Hepatocyte (in vitro differentiated cells): ENCODE measurements at regions not wholly inside any gene's neighbourhood (a gene's known extent, or its start where the extent isn't known, plus 50 kb on each side); places are given as distances from the start of the nearest gene placed in this dataset.

Experiments used
- DNase-seq: peaks from one replicate; pipeline ENCODE4 v3.0.0-alpha.2; 2016; ENCODE audit warnings: low spot score
- H2AFZ ChIP-seq: fragments of 200-600 bp; sonication (generic); 2 replicates; pipeline ENCODE4 v1.6.0; 2016; ENCODE audit warnings: antibody characterized with exemption, mild to moderate bottlenecking
- H3K27ac ChIP-seq: fragments of 200-600 bp; sonication (generic); 2 replicates; pipeline ENCODE4 v1.5.1; 2016; ENCODE audit warnings: mild to moderate bottlenecking
- H3K27me3 ChIP-seq: fragments of 200-600 bp; sonication (generic); 2 replicates; pipeline ENCODE4 v1.6.1; 2016
- H3K36me3 ChIP-seq: fragments of 200-600 bp; sonication (generic); replicated peaks from 2 replicates; pipeline ENCODE4 v1.5.1; 2016; ENCODE audit warnings: low read depth; ENCODE audit not compliant: insufficient read depth
- H3K4me1 ChIP-seq: fragments of 200-600 bp; sonication (generic); 2 replicates; pipeline ENCODE4 v1.5.1; 2016; ENCODE audit warnings: mild to moderate bottlenecking, moderate library complexity; ENCODE audit not compliant: insufficient read depth
- H3K4me2 ChIP-seq: fragments of 200-600 bp; sonication (generic); 2 replicates; pipeline ENCODE4 v1.6.0; 2016
- H3K4me3 ChIP-seq: fragments of 200-600 bp; sonication (generic); 2 replicates; pipeline ENCODE4 v1.5.1; 2016; ENCODE audit warnings: mild to moderate bottlenecking
- H3K79me2 ChIP-seq: fragments of 200-600 bp; sonication (generic); 2 replicates; pipeline ENCODE4 v1.6.0; 2017; ENCODE audit warnings: mild to moderate bottlenecking
- H3K9me2 ChIP-seq: fragments of 200-600 bp; sonication (generic); replicated peaks from 2 replicates; pipeline ENCODE4 v1.6.0; 2017; ENCODE audit warnings: mild to moderate bottlenecking; ENCODE audit not compliant: insufficient read depth
- H3K9me3 ChIP-seq: fragments of 200-600 bp; sonication (generic); 2 replicates; pipeline ENCODE4 v1.5.1; 2016; ENCODE audit warnings: low read depth, mild to moderate bottlenecking
- H4K20me1 ChIP-seq: fragments of 200-600 bp; sonication (generic); 2 replicates; pipeline ENCODE4 v1.6.0; 2016; ENCODE audit warnings: mild to moderate bottlenecking; ENCODE audit not compliant: insufficient read depth, poor library complexity, severe bottlenecking
- CTCF ChIP-seq: fragments of 200-600 bp; sonication (generic); IDR thresholded peaks from 2 replicates; pipeline ENCODE4 v1.5.1; 2016; ENCODE audit warnings: antibody characterized with exemption, mild to moderate bottlenecking; ENCODE audit not compliant: poor library complexity
- EZH2 ChIP-seq: fragments of 200-600 bp; sonication (generic); IDR thresholded peaks from 2 replicates; pipeline ENCODE4 v1.6.1; 2016; ENCODE audit warnings: antibody characterized with exemption, mild to moderate bottlenecking, borderline replicate concordance
- EZH2phosphoT487 ChIP-seq: fragments of 200-600 bp; sonication (generic); IDR thresholded peaks from one replicate; pipeline ENCODE4 v1.6.1; 2018; ENCODE audit warnings: antibody characterized with exemption, mild to moderate bottlenecking, low read depth, moderate library complexity; ENCODE audit not compliant: unreplicated experiment, severe bottlenecking
- WGBS: methylation state at CpG from one replicate; pipeline ENCODE4 v1.1.6; 2016; ENCODE audit warnings: low lambda C conversion rate; ENCODE audit errors: missing lambda C conversion rate; 5-methylcytosine and 5-hydroxymethylcytosine counted together

GRCh38 chr3:88985491-88985890 is 121.9 kb upstream of the EPHA3 start:
- no peak for DNase-seq
- Histone ChIP-seq H3K9me3 (no peaks in the 10 kb centered on the region), H3K79me2 (no peaks in the 10 kb centered on the region), H3K4me3 (no peak overlapping the region), H3K27ac (no peak overlapping the region), H3K27me3 (no peaks in the 10 kb centered on the region), H3K4me1 (no peaks in the 10 kb centered on the region), H3K36me3 (no peaks in the 10 kb centered on the region), H3K4me2 (no peak overlapping the region), H2AFZ (no peak overlapping the region), H3K9me2 (no peaks in the 10 kb centered on the region), H4K20me1 (no peaks in the 10 kb centered on the region)
- TF ChIP-seq CTCF, result no peak
- TF ChIP-seq EZH2, result no peak
- no peak for TF ChIP-seq EZH2phosphoT487
- 74% methylated on average over 1 of the region's 1 CpG for WGBS

- no peaks in the 10 kb centered on the region for H4K20me1 ChIP-seq
- no peak overlapping the region for H3K4me3 ChIP-seq
- DNase-seq, result no peak
- H2AFZ ChIP-seq, result no peak overlapping the region
- H3K36me3 ChIP-seq, result no peaks in the 10 kb centered on the region
- WGBS, result 62% methylated on average over 2 of the region's 2 CpGs
- H3K79me2 ChIP-seq, result no peaks in the 10 kb centered on the region
- no peaks in the 10 kb centered on the region for H3K9me3 ChIP-seq
- H3K27me3 ChIP-seq, result no peaks in the 10 kb centered on the region
- H3K9me2 ChIP-seq, result no peaks in the 10 kb centered on the region
- TF ChIP-seq EZH2phosphoT487, result no peak
- TF ChIP-seq EZH2, result no peak
- no peak for TF ChIP-seq CTCF
- H3K4me2 ChIP-seq, result no peak overlapping the region
- no peaks in the 10 kb centered on the region for H3K4me1 ChIP-seq
- H3K27ac ChIP-seq, result no peak overlapping the region
Observed at GRCh38 chr3:88986834-88987233, 120.6 kb upstream of the EPHA3 start.

- H3K79me2 ChIP-seq, result no peaks in the 10 kb centered on the region
- no peak overlapping the region for H3K4me3 ChIP-seq
- no peaks in the 10 kb centered on the region for H4K20me1 ChIP-seq
- no peaks in the 10 kb centered on the region for H3K27me3 ChIP-seq
- TF ChIP-seq EZH2, result no peak
- no peak for TF ChIP-seq EZH2phosphoT487
- TF ChIP-seq CTCF, result no peak
- no peaks in the 10 kb centered on the region for H3K4me1 ChIP-seq
- H3K36me3 ChIP-seq, result no peaks in the 10 kb centered on the region
- no peak for DNase-seq
- H3K9me3 ChIP-seq, result no peaks in the 10 kb centered on the region
- H3K9me2 ChIP-seq, result no peaks in the 10 kb centered on the region
- H2AFZ ChIP-seq, result no peak overlapping the region
- H3K4me2 ChIP-seq, result no peak overlapping the region
- H3K27ac ChIP-seq, result no peak overlapping the region
Observed at GRCh38 chr3:88987776-88988175, 119.6 kb upstream of the EPHA3 start.

- Histone ChIP-seq H3K36me3 (no peaks in the 10 kb centered on the region), H3K79me2 (no peaks in the 10 kb centered on the region), H4K20me1 (no peaks in the 10 kb centered on the region), H3K9me2 (no peaks in the 10 kb centered on the region), H3K27ac (no peak overlapping the region), H3K4me3 (no peak overlapping the region), H3K4me2 (no peak overlapping the region), H2AFZ (no peak overlapping the region), H3K9me3 (no peaks in the 10 kb centered on the region), H3K27me3 (no peaks in the 10 kb centered on the region), H3K4me1 (no peaks in the 10 kb centered on the region)
- 61% methylated on average over 3 of the region's 3 CpGs for WGBS
- TF ChIP-seq EZH2phosphoT487 (no peak), CTCF (no peak), EZH2 (no peak)
- peak; percentile 10 for DNase-seq
Observed at GRCh38 chr3:88988906-88989305, 118.5 kb upstream of the EPHA3 start.
